ENCODE measurements at regions not wholly inside any gene's neighbourhood (a gene's known extent, or its start where the extent isn't known, plus 50 kb on each side); places are given as distances from the start of the nearest gene placed in this dataset.

GRCh38 chr10:10310498-10310897 is 707.2 kb upstream of the CELF2 start:
- Histone ChIP-seq H3F3A (ENCODE audit: insufficient read depth, low read depth) (no peaks in the 10 kb centered on the region), H2AFZ (no peak overlapping the region), H3K27ac (no peak overlapping the region), H3K36me3 (ENCODE audit: low read depth) (no peaks in the 10 kb centered on the region), H4K20me1 (ENCODE audit: insufficient read depth) (no peaks in the 10 kb centered on the region), H3K4me1 (replicated peaks; ENCODE audit: insufficient read depth) (no peaks in the 10 kb centered on the region), H3K9me3 (ENCODE audit: insufficient read depth, low read depth) (no peaks in the 10 kb centered on the region), H3K27me3 (ENCODE audit: insufficient read depth, low read depth) (no peaks in the 10 kb centered on the region; the same call in 1 of the 2 replicates), H3K4me3 (no peak overlapping the region), H3K79me2 (ENCODE audit: low read depth) (no peaks in the 10 kb centered on the region), H3K4me2 (no peak overlapping the region), H3K9me2 (ENCODE audit: insufficient read depth) (no peaks in the 10 kb centered on the region)
- DNase-seq = no peak
- no TSS peak for BruUV-seq (replicated peaks)
- intact Hi-C loops (cut with micrococcal nuclease; ENCODE audit: unreplicated experiment) = no loop called here
- TF ChIP-seq EZH2 (IDR thresholded peaks at IDR 0.05; ENCODE audit: low read depth) (no peak), CTCF (conservative IDR thresholded peaks at IDR 0.05) (no peak)
- POLR2A ChIA-PET (ENCODE audit: unreplicated experiment) = no interaction called here
- CTCF ChIA-PET = no interaction called here

GRCh38 chr10:10311966-10312365 is 705.7 kb upstream of the CELF2 start:
- Histone ChIP-seq H3F3A (ENCODE audit: insufficient read depth, low read depth) (no peaks in the 10 kb centered on the region), H3K27ac (no peak overlapping the region), H3K79me2 (ENCODE audit: low read depth) (no peaks in the 10 kb centered on the region), H3K4me3 (no peak overlapping the region), H3K36me3 (ENCODE audit: low read depth) (no peaks in the 10 kb centered on the region), H3K4me2 (no peak overlapping the region), H3K4me1 (replicated peaks; ENCODE audit: insufficient read depth) (no peaks in the 10 kb centered on the region), H3K27me3 (ENCODE audit: insufficient read depth, low read depth) (no peaks in the 10 kb centered on the region), H3K9me3 (ENCODE audit: insufficient read depth, low read depth) (no peaks in the 10 kb centered on the region), H4K20me1 (ENCODE audit: insufficient read depth) (no peaks in the 10 kb centered on the region), H3K9me2 (ENCODE audit: insufficient read depth) (no peaks in the 10 kb centered on the region), H2AFZ (no peak overlapping the region)
- intact Hi-C loops (cut with micrococcal nuclease; ENCODE audit: unreplicated experiment) = no loop called here
- TF ChIP-seq CTCF (conservative IDR thresholded peaks at IDR 0.05) (no peak), EZH2 (IDR thresholded peaks at IDR 0.05; ENCODE audit: low read depth) (no peak)
- CTCF ChIA-PET = interaction anchor here (0.7 kb wide), 1 partner anchor 560 kb away, joined by 3 read pairs; no protein-coding TSS in a partner anchor
- no TSS peak for BruUV-seq (replicated peaks)
- POLR2A ChIA-PET (ENCODE audit: unreplicated experiment) = no interaction called here
- DNase-seq = no peak

DNA sequence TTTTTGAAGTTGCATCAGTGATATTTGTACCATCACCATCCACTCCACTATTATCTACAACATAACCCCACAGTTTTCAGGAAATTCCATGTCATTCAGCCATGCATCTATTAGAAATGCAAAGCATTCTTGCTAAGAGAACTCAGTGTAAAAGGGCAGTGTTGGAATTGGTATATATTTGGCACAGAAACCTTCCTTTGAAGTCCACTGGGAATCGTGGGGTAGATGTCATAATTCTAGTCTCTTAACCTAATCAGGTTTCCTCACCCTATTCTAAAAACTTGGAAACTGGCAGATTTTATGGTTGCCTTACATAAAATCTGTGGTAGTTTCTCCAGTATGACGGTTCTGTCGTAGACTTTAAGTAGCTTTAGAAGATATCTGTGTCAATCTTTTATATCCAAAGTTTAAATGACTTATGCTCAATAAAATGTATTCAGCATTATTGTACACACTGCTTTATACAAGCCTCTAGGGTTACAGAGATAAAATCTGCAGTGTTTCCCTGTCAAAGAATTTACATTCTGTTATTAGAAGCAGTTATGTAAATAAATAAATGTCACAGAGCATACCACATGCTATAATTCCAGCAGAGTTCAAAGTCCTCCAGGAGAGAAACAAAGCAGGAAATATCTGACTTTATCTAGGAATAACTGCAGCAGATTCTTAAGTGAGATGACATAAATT is 704.4 kb upstream of the CELF2 start:
- TF ChIP-seq CTCF (conservative IDR thresholded peaks at IDR 0.05) = no peak
- TF ChIP-seq EZH2 (IDR thresholded peaks at IDR 0.05; ENCODE audit: low read depth) = no peak
- no peak overlapping the region for H3K4me2 ChIP-seq
- H3K9me3 ChIP-seq (ENCODE audit: insufficient read depth, low read depth) = no peaks in the 10 kb centered on the region

More for the DNA sequence above, 704.4 kb upstream of the CELF2 start:
- ChIA-PET POLR2A (ENCODE audit: unreplicated experiment) (no interaction called here), CTCF (no interaction called here)
- Histone ChIP-seq H3K27ac (no peak overlapping the region), H3K27me3 (ENCODE audit: insufficient read depth, low read depth) (no peaks in the 10 kb centered on the region), H3K79me2 (ENCODE audit: low read depth) (no peaks in the 10 kb centered on the region), H2AFZ (no peak overlapping the region), H3K4me1 (replicated peaks; ENCODE audit: insufficient read depth) (no peaks in the 10 kb centered on the region), H3K36me3 (ENCODE audit: low read depth) (no peaks in the 10 kb centered on the region), H3K4me3 (no peak overlapping the region), H3K9me2 (ENCODE audit: insufficient read depth) (no peaks in the 10 kb centered on the region), H3F3A (ENCODE audit: insufficient read depth, low read depth) (no peaks in the 10 kb centered on the region), H4K20me1 (ENCODE audit: insufficient read depth) (no peaks in the 10 kb centered on the region)
- no peak for DNase-seq
- BruUV-seq (replicated peaks) = no TSS peak
- intact Hi-C loops (cut with micrococcal nuclease; ENCODE audit: unreplicated experiment) = no loop called here
